Transverse colon (tissue), 4 donors: ENCODE measurements at regions not wholly inside any gene's neighbourhood (a gene's known extent, or its start where the extent isn't known, plus 50 kb on each side); places are given as distances from the start of the nearest gene placed in this dataset.

Experiments
- CTCF ChIP-seq, 5 experiments: fragments of 200-600 bp in 3 of 5; fragments of 450-650 bp in 2 of 5; sonication (generic) in 3 of 5; IDR thresholded peaks; 1 replicate in 2 of 5; 2 replicates in 3 of 5; pipeline ENCODE4 v1.5.1; 2016 to 2017; ENCODE audit warnings: antibody characterized with exemption in 5 of 5, inconsistent platforms in 3 of 5, mild to moderate bottlenecking in 2 of 5, moderate library complexity in 1 of 5
- EP300 ChIP-seq: sonication (generic); formaldehyde crosslinking; IDR thresholded peaks from one replicate; pipeline ENCODE4 v1.6.1; 2017; ENCODE audit warnings: antibody characterized with exemption, low read depth
- POLR2A ChIP-seq: fragments of 450-650 bp; IDR thresholded peaks from one replicate; pipeline ENCODE4 v1.6.1; 2016; ENCODE audit warnings: antibody characterized with exemption, mild to moderate bottlenecking, moderate library complexity
- POLR2AphosphoS5 ChIP-seq, 3 donors: sonication (generic); formaldehyde crosslinking; IDR thresholded peaks; one replicate each; pipeline ENCODE4 v1.6.1; 2016; ENCODE audit warnings: antibody characterized with exemption in 3 of 3

GRCh38 chr22:49008682-49009235, 818.9 kb downstream of the BRD1 start:
- TF ChIP-seq CTCF (IDR thresholded peaks at IDR 0.05) (no peak), POLR2AphosphoS5 (IDR thresholded peaks at IDR 0.05) (no peak), EP300 (no peak), POLR2A (no peak)
